ENCODE measurements at regions not wholly inside any gene's neighbourhood (a gene's known extent, or its start where the extent isn't known, plus 50 kb on each side); places are given as distances from the start of the nearest gene placed in this dataset.

GRCh38 chr7:17242504-17242903 lies 55.9 kb upstream of the AHR start:
- TF ChIP-seq CTCF (IDR thresholded peaks at IDR 0.05) (no peak), POLR2A (IDR thresholded peaks at IDR 0.05) (no peak)

All from uterus (tissue), 2 donors.